Gastrocnemius medialis (tissue), 4 donors: ENCODE measurements at regions not wholly inside any gene's neighbourhood (a gene's known extent, or its start where the extent isn't known, plus 50 kb on each side); places are given as distances from the start of the nearest gene placed in this dataset.
"Not testable (repeated sequence)": the region's sequence is repeated elsewhere in the genome, so short reads cannot be mapped to it uniquely, and the experiment has no call there.

ENCODE experiments used
- POLR2A ChIP-seq, 2 donors: fragments of 450-650 bp; IDR thresholded peaks; one replicate each; pipeline ENCODE4 v1.6.1; 2017; ENCODE audit warnings: antibody characterized with exemption in 2 of 2, mild to moderate bottlenecking in 2 of 2, moderate library complexity in 2 of 2
- TF ChIP-seq, protein P1 (sequence below), 5 experiments: fragments of 450-650 bp in 3 of 5; fragments of 200-600 bp in 2 of 5; sonication (generic) in 2 of 5; IDR thresholded peaks in 4 of 5; conservative IDR thresholded peaks in 1 of 5; 1 replicate in 4 of 5; 2 replicates in 1 of 5; pipeline ENCODE4 v1.5.1; 2016 to 2019; ENCODE audit warnings: antibody characterized with exemption in 5 of 5, mild to moderate bottlenecking in 3 of 5, moderate library complexity in 3 of 5

DNA sequence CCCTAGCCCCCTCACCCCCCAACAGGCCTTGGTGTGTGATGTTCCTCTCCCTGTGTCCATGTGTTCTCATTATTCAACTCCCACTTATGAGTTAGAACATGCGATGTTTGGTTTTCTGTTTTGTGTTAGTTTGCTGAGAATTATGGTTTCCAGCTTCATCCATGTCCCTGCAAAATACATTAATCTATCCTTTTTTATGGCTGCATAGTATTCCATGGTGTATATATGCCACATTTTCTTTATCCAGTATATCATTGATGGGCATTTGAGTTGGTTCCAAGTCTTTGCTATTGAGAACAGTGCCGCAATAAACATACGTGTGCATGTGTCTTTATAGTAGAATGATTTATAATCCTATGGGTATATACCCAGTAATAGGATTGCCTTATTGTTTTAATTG, 120.2 kb upstream of the MB21D2 start:
- TF ChIP-seq POLR2A (IDR thresholded peaks at IDR 0.05): not testable (repeated sequence)
- TF ChIP-seq, protein P1, sequence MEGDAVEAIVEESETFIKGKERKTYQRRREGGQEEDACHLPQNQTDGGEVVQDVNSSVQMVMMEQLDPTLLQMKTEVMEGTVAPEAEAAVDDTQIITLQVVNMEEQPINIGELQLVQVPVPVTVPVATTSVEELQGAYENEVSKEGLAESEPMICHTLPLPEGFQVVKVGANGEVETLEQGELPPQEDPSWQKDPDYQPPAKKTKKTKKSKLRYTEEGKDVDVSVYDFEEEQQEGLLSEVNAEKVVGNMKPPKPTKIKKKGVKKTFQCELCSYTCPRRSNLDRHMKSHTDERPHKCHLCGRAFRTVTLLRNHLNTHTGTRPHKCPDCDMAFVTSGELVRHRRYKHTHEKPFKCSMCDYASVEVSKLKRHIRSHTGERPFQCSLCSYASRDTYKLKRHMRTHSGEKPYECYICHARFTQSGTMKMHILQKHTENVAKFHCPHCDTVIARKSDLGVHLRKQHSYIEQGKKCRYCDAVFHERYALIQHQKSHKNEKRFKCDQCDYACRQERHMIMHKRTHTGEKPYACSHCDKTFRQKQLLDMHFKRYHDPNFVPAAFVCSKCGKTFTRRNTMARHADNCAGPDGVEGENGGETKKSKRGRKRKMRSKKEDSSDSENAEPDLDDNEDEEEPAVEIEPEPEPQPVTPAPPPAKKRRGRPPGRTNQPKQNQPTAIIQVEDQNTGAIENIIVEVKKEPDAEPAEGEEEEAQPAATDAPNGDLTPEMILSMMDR (IDR thresholded peaks at IDR 0.05 in 4 of 5, conservative IDR thresholded peaks at IDR 0.05 in 1 of 5): not testable (repeated sequence)
